H1 (cell line): ENCODE measurements at regions not wholly inside any gene's neighbourhood (a gene's known extent, or its start where the extent isn't known, plus 50 kb on each side); places are given as distances from the start of the nearest gene placed in this dataset.

Experiments
- CEBPB ChIP-seq: IDR thresholded peaks from 2 replicates; pipeline ENCODE4 v1.6.1; 2012; ENCODE audit warnings: low read depth, low read length
- EP300 ChIP-seq, 2 experiments: IDR thresholded peaks; 1 replicate in 1 of 2; 2 replicates in 1 of 2; pipeline ENCODE4 v1.6.1; 2011 to 2012; ENCODE audit warnings: low read depth in 2 of 2, low read length in 2 of 2, mild to moderate bottlenecking in 2 of 2, borderline replicate concordance in 1 of 2, inconsistent platforms in 1 of 2, moderate library complexity in 1 of 2
- GABPA ChIP-seq: IDR thresholded peaks from 2 replicates; pipeline ENCODE4 v1.6.1; 2011; ENCODE audit warnings: mild to moderate bottlenecking, low read length, moderate library complexity, borderline replicate concordance; ENCODE audit not compliant: insufficient read depth
- JUND ChIP-seq: IDR thresholded peaks from 2 replicates; pipeline ENCODE4 v1.6.1; 2011; ENCODE audit warnings: mild to moderate bottlenecking, improper control_type of control experiment, low read length
- PHF8 ChIP-seq: fragments of 200-600 bp; sonication (generic); conservative IDR thresholded peaks from 2 replicates; pipeline ENCODE4 v1.7.1; 2012; ENCODE audit warnings: low read depth, mild to moderate bottlenecking, inconsistent platforms, low read length, moderate library complexity
- POLR2A ChIP-seq, 2 experiments: IDR thresholded peaks; 1 replicate in 1 of 2; 2 replicates in 1 of 2; pipeline ENCODE4 v1.6.1; 2011; ENCODE audit warnings: low read depth in 2 of 2, low read length in 2 of 2, mild to moderate bottlenecking in 2 of 2; ENCODE audit errors: control extremely low read depth in 1 of 2
- POLR2AphosphoS5 ChIP-seq: IDR thresholded peaks from 2 replicates; pipeline ENCODE4 v1.6.1; 2011; ENCODE audit warnings: low read depth, low read length
- RFX5 ChIP-seq: IDR thresholded peaks from 2 replicates; pipeline ENCODE4 v1.6.1; 2011; ENCODE audit warnings: low read depth, low read length, improper control_type of control experiment, borderline replicate concordance
- SP2 ChIP-seq: IDR thresholded peaks from 2 replicates; pipeline ENCODE4 v1.6.1; 2012; ENCODE audit warnings: mild to moderate bottlenecking, low read length, inconsistent platforms
- TF ChIP-seq, protein P1 (sequence below), 3 experiments: IDR thresholded peaks; 1 replicate in 2 of 3; 2 replicates in 1 of 3; pipeline versions ENCODE4 v1.5.1 to v1.6.1; 2011; ENCODE audit warnings: low read length in 3 of 3, mild to moderate bottlenecking in 3 of 3, inconsistent platforms in 2 of 3, low read depth in 1 of 3, moderate library complexity in 1 of 3; ENCODE audit not compliant: insufficient read depth in 1 of 3; ENCODE audit errors: control extremely low read depth in 1 of 3
- TF ChIP-seq, protein P2 (sequence below): IDR thresholded peaks from 2 replicates; pipeline ENCODE4 v1.6.1; 2012; ENCODE audit warnings: inconsistent platforms

DNA sequence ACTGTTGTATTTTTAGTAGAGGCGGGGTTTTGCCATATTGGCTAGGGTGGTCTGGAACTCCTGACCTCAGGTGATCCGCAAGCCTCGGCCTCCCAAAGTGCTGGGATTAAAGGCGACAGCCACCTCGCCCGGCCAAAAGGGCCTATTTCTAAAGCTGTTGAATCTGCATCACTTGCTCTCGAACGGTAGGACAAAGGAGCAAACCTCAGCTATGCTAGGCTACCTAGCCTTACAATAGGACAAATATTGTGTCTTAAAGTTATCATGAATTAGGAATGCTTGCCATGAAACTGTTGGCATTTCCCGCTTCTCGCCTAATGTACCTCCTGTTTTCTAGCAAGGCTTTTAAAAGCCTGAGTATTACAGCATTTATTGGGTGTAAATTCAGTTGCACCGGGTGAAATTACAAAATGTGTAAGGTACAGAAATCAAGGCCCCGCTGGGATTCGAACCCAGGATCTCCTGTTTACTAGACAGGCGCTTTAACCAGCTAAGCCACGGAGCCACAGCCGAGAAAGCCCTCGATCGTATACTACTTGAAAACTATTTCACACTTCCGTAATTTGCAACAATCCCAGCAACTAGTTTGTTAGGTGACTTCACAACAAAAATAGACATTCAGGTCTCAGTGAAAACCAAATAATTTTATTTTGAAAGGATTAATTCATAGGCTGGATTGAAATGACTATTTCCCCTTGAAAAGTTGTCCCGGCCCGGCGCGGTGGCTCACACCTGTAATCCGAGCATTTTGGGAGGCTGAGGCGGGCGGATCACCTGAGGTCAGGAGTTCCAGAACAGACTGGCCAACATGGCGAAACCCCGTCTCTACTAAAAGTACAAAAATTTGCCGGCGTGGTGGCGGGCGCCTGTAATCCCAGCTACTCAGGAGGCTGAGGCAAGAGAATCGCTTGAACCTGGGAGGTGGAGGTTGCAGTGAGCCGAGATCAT lies 211.6 kb upstream of the ZNF184 start:
- TF ChIP-seq EP300 (IDR thresholded peaks at IDR 0.05; ENCODE audit: borderline replicate concordance in 1 of 2, low read depth in 2 of 2, low read length in 2 of 2) = no peak
- TF ChIP-seq SP2 = no peak
- TF ChIP-seq, protein P1, sequence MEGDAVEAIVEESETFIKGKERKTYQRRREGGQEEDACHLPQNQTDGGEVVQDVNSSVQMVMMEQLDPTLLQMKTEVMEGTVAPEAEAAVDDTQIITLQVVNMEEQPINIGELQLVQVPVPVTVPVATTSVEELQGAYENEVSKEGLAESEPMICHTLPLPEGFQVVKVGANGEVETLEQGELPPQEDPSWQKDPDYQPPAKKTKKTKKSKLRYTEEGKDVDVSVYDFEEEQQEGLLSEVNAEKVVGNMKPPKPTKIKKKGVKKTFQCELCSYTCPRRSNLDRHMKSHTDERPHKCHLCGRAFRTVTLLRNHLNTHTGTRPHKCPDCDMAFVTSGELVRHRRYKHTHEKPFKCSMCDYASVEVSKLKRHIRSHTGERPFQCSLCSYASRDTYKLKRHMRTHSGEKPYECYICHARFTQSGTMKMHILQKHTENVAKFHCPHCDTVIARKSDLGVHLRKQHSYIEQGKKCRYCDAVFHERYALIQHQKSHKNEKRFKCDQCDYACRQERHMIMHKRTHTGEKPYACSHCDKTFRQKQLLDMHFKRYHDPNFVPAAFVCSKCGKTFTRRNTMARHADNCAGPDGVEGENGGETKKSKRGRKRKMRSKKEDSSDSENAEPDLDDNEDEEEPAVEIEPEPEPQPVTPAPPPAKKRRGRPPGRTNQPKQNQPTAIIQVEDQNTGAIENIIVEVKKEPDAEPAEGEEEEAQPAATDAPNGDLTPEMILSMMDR (IDR thresholded peaks at IDR 0.05; ENCODE audit: control extremely low read depth in 1 of 3, insufficient read depth in 1 of 3, low read depth in 1 of 3, low read length in 3 of 3) = no peak
- TF ChIP-seq, protein P2, sequence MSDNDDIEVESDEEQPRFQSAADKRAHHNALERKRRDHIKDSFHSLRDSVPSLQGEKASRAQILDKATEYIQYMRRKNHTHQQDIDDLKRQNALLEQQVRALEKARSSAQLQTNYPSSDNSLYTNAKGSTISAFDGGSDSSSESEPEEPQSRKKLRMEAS = no peak
- TF ChIP-seq RFX5 = no peak
- no peak for TF ChIP-seq POLR2A (IDR thresholded peaks at IDR 0.05; ENCODE audit: control extremely low read depth in 1 of 2, low read depth in 2 of 2, low read length in 2 of 2)
- no peak for TF ChIP-seq PHF8
- no peak for TF ChIP-seq JUND
- TF ChIP-seq POLR2AphosphoS5 = no peak
- TF ChIP-seq CEBPB = no peak; the same call in 1 of the 2 replicates
- no peak for TF ChIP-seq GABPA
